ENCODE measurements at regions not wholly inside any gene's neighbourhood (a gene's known extent, or its start where the extent isn't known, plus 50 kb on each side); places are given as distances from the start of the nearest gene placed in this dataset.

DNA sequence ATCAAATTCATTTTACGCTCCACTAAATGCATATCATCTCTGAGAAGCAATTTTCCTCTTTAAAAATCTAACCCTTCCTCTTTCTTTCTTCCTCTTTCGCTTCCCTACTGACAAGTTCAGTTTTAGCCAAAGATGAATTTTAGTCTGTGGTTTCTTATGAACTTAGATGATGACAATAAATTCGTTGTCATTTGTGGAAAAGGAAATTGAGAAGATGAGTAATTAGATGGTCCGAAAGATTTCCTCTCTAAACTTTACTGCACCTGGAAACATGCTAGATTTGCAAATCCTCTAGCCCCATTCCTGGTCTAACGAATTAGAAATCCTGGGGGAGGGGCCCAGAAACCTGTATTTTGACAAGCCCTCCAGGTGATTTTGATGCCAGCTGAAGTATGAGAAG, 855.4 kb upstream of the CHORDC1 start:
- Histone ChIP-seq H3K27ac (ENCODE audit: low read length) (no peak overlapping the region), H3K4me3 (ENCODE audit: low read length) (no peak overlapping the region), H3K9me3 (replicated peaks; ENCODE audit: insufficient read depth, low read length) (no peaks in the 10 kb centered on the region), H3K79me2 (ENCODE audit: low read length) (no peaks in the 10 kb centered on the region), H3K36me3 (replicated peaks; ENCODE audit: insufficient read depth, low read length) (no peaks in the 10 kb centered on the region), H3K27me3 (replicated peaks; ENCODE audit: insufficient read depth, low read length) (no peaks in the 10 kb centered on the region), H3K9me2 (replicated peaks; ENCODE audit: insufficient read depth, low read length) (no peaks in the 10 kb centered on the region), H3K4me1 (ENCODE audit: low read length) (no peaks in the 10 kb centered on the region), H3F3A (ENCODE audit: insufficient read depth, low read length) (no peaks in the 10 kb centered on the region), H3K9ac (ENCODE audit: low read length) (no peak overlapping the region), H3K4me2 (ENCODE audit: low read depth, low read length) (no peak overlapping the region), H2AFZ (ENCODE audit: low read length) (no peak overlapping the region), H4K20me1 (ENCODE audit: insufficient read depth, low read length) (no peaks in the 10 kb centered on the region)
- DNase-seq: no peak
- TF ChIP-seq EZH2 (optimal IDR thresholded peaks at IDR 0.05; ENCODE audit: low read depth, low read length) (no peak), EZH2phosphoT487 (IDR thresholded peaks at IDR 0.05; ENCODE audit: low read length) (no peak)
- TF ChIP-seq, protein P1, sequence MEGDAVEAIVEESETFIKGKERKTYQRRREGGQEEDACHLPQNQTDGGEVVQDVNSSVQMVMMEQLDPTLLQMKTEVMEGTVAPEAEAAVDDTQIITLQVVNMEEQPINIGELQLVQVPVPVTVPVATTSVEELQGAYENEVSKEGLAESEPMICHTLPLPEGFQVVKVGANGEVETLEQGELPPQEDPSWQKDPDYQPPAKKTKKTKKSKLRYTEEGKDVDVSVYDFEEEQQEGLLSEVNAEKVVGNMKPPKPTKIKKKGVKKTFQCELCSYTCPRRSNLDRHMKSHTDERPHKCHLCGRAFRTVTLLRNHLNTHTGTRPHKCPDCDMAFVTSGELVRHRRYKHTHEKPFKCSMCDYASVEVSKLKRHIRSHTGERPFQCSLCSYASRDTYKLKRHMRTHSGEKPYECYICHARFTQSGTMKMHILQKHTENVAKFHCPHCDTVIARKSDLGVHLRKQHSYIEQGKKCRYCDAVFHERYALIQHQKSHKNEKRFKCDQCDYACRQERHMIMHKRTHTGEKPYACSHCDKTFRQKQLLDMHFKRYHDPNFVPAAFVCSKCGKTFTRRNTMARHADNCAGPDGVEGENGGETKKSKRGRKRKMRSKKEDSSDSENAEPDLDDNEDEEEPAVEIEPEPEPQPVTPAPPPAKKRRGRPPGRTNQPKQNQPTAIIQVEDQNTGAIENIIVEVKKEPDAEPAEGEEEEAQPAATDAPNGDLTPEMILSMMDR (IDR thresholded peaks at IDR 0.05; ENCODE audit: low read length): no peak

DNA sequence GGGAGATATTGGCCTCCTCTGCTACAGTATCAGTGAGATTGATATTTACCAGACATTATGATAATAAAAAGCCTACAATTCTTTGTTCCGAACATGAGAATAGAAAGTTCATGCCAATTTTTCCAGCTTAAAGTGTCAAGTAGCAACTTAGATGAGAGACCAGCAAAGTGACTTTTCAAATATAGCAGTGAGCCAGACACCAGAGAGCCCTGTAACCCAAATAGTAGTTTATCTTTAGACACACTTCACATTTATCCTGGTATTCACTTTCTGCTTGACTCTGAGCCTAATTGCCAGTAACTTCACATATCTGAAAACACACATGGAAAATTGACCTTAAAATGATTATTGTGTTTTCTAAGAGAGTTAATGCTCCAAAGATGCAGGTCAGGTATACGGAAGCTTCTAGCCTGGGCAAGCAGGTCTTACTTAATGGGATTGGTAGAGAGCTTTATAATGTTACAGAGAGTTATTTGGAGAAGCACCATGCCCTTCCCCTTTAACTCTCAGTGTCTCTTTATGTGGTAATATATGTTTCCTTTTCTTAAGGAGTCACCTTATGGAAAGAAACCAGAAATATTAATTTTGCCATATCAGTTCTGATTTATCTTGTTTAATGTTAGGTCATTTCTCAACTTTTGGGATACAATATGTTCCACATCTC, 852.3 kb upstream of the CHORDC1 start:
- Histone ChIP-seq H2AFZ (ENCODE audit: low read length) (no peak overlapping the region), H3K27ac (ENCODE audit: low read length) (no peak overlapping the region), H3K79me2 (ENCODE audit: low read length) (no peaks in the 10 kb centered on the region), H3K4me3 (ENCODE audit: low read length) (no peak overlapping the region), H3K9ac (ENCODE audit: low read length) (no peak overlapping the region), H3K27me3 (replicated peaks; ENCODE audit: insufficient read depth, low read length) (no peaks in the 10 kb centered on the region), H3F3A (ENCODE audit: insufficient read depth, low read length) (no peaks in the 10 kb centered on the region), H3K4me2 (ENCODE audit: low read depth, low read length) (no peak overlapping the region), H4K20me1 (ENCODE audit: insufficient read depth, low read length) (no peaks in the 10 kb centered on the region), H3K9me2 (replicated peaks; ENCODE audit: insufficient read depth, low read length) (no peaks in the 10 kb centered on the region), H3K36me3 (replicated peaks; ENCODE audit: insufficient read depth, low read length) (no peaks in the 10 kb centered on the region), H3K4me1 (ENCODE audit: low read length) (no peaks in the 10 kb centered on the region), H3K9me3 (replicated peaks; ENCODE audit: insufficient read depth, low read length) (no peaks in the 10 kb centered on the region)
- TF ChIP-seq EZH2phosphoT487 (IDR thresholded peaks at IDR 0.05; ENCODE audit: low read length) (no peak), EZH2 (optimal IDR thresholded peaks at IDR 0.05; ENCODE audit: low read depth, low read length) (no peak)
- TF ChIP-seq, protein P1 (IDR thresholded peaks at IDR 0.05; ENCODE audit: low read length): no peak
- no peak for DNase-seq

DNA sequence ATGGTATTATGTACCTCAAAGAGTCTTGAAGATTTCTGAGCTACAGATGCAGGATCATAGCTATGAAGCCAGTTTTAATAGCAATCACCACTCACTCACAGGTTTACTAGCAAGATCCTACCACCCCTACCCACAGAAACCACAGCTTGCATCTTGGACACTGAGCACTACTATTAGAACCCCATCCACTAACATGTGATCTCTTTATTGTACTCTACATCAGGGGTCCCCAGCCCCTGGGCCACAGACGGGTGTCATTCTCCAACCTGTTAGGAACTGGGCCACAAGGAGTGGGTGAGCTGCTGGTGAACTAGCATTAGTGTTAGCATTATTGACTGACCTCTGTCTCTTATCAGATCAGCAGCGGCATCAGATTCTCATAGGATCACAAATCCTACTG, 844.8 kb upstream of the CHORDC1 start:
- no peak overlapping the region for H3K9ac ChIP-seq (ENCODE audit: low read length)
- TF ChIP-seq, protein P1 (IDR thresholded peaks at IDR 0.05; ENCODE audit: low read length): no peak
- TF ChIP-seq EZH2 (optimal IDR thresholded peaks at IDR 0.05; ENCODE audit: low read depth, low read length) (no peak), EZH2phosphoT487 (IDR thresholded peaks at IDR 0.05; ENCODE audit: low read length) (no peak)
- H2AFZ ChIP-seq (ENCODE audit: low read length): no peak overlapping the region

More for the DNA sequence above, 844.8 kb upstream of the CHORDC1 start:
- H3K4me1 ChIP-seq (ENCODE audit: low read length): no peaks in the 10 kb centered on the region
- H3K27ac ChIP-seq (ENCODE audit: low read length): no peak overlapping the region
- no peaks in the 10 kb centered on the region for H3K36me3 ChIP-seq (replicated peaks; ENCODE audit: insufficient read depth, low read length)
- H3K27me3 ChIP-seq (replicated peaks; ENCODE audit: insufficient read depth, low read length): no peaks in the 10 kb centered on the region
- H3K9me3 ChIP-seq (replicated peaks; ENCODE audit: insufficient read depth, low read length): no peaks in the 10 kb centered on the region
- no peak overlapping the region for H3K4me2 ChIP-seq (ENCODE audit: low read depth, low read length)
- H3K4me3 ChIP-seq (ENCODE audit: low read length): no peak overlapping the region
- H3F3A ChIP-seq (ENCODE audit: insufficient read depth, low read length): no peaks in the 10 kb centered on the region
- H3K9me2 ChIP-seq (replicated peaks; ENCODE audit: insufficient read depth, low read length): no peaks in the 10 kb centered on the region
- no peaks in the 10 kb centered on the region for H4K20me1 ChIP-seq (ENCODE audit: insufficient read depth, low read length)
- H3K79me2 ChIP-seq (ENCODE audit: low read length): no peaks in the 10 kb centered on the region
- no peak for DNase-seq
